ENCODE measurements at regions not wholly inside any gene's neighbourhood (a gene's known extent, or its start where the extent isn't known, plus 50 kb on each side); places are given as distances from the start of the nearest gene placed in this dataset.

- no peak for TF ChIP-seq PRDM10 (tag by site-specific recombination; IDR thresholded peaks at IDR 0.05)
Observed at GRCh38 chr15:31251165-31251564, 75.5 kb upstream of the KLF13 start (continued).

- Histone ChIP-seq H3K4me1 (ENCODE audit: control insufficient read depth, insufficient read depth, low read length) (peaks cover 7% of the 10 kb centered on the region; the same call in 1 of the 2 replicates), H3K4me3 (ENCODE audit: low read depth, low read length) (no peak overlapping the region), H3K27ac (ENCODE audit: extremely low read depth, low read depth, low read length) (no peak overlapping the region), H3K9me3 (ENCODE audit: control insufficient read depth, insufficient read depth, low read depth, low read length) (no peaks in the 10 kb centered on the region), H3K36me3 (ENCODE audit: control insufficient read depth in 2 of 2, insufficient read depth in 1 of 2, low read length in 2 of 2) (no peaks in the 10 kb centered on the region)
- POLR2A ChIA-PET, result no interaction called here
- TF ChIP-seq, protein P1, sequence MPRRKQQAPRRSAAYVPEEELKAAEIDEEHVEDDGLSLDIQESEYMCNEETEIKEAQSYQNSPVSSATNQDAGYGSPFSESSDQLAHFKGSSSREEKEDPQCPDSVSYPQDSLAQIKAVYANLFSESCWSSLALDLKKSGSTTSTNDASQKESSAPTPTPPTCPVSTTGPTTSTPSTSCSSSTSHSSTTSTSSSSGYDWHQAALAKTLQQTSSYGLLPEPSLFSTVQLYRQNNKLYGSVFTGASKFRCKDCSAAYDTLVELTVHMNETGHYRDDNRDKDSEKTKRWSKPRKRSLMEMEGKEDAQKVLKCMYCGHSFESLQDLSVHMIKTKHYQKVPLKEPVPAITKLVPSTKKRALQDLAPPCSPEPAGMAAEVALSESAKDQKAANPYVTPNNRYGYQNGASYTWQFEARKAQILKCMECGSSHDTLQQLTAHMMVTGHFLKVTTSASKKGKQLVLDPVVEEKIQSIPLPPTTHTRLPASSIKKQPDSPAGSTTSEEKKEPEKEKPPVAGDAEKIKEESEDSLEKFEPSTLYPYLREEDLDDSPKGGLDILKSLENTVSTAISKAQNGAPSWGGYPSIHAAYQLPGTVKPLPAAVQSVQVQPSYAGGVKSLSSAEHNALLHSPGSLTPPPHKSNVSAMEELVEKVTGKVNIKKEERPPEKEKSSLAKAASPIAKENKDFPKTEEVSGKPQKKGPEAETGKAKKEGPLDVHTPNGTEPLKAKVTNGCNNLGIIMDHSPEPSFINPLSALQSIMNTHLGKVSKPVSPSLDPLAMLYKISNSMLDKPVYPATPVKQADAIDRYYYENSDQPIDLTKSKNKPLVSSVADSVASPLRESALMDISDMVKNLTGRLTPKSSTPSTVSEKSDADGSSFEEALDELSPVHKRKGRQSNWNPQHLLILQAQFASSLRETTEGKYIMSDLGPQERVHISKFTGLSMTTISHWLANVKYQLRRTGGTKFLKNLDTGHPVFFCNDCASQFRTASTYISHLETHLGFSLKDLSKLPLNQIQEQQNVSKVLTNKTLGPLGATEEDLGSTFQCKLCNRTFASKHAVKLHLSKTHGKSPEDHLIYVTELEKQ (tag by site-specific recombination; IDR thresholded peaks at IDR 0.05; ENCODE audit: borderline replicate concordance), result no peak
- peak; percentile 74 for TF ChIP-seq SP7 (tag by site-specific recombination; IDR thresholded peaks at IDR 0.05)
- CTCF ChIA-PET, result interaction anchor here (0.6 to 1.5 kb wide), 2 partner anchors 19 to 237 kb away, joined by 3 to 7 read pairs; no protein-coding TSS in a partner anchor
Observed at GRCh38 chr15:31252171-31252785, 74.4 kb upstream of the KLF13 start.

DNA sequence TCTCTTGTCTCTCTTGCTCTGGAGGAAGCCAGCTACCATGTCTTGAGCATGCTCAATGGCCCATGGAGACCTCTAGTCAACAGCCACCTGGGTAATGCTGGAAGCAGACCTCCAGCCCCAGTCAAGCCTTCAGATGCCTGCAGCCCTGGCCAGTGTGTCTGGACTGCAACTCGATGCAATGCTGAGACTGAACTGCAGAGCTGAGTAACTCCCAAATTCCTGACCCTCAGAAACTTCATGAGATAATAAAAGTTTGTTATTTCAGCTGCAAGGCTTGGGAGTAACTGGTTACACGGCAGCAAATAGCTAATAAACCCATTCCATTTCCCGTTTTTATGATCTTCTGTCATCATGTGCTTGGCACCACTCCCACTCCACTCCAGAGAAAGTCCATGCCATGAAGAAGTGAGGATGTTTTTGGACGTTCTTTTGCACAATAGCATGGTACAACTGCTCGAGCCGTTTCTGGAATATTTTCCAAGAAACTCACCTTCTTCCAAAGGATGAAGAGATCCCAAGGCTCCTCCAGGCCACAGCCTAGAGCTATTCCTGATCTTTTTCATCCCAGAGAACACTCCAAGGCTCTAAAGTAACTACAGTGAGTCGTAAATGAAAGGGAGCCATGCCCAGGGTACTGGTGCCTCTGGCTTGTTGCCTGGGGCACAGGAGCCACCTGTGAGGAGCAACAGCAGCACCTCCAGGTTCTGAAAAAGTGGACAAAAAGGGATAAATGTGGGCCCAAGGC is 72.0 kb upstream of the KLF13 start:
- no peaks in the 10 kb centered on the region for H3K9me3 ChIP-seq (ENCODE audit: control insufficient read depth, insufficient read depth, low read depth, low read length)
- ChIA-PET CTCF (no interaction called here), POLR2A (no interaction called here)
- no peaks in the 10 kb centered on the region for H3K36me3 ChIP-seq (ENCODE audit: control insufficient read depth in 2 of 2, insufficient read depth in 1 of 2, low read length in 2 of 2)
- H3K4me3 ChIP-seq (ENCODE audit: low read depth, low read length), result no peak overlapping the region
- no peak overlapping the region for H3K27ac ChIP-seq (ENCODE audit: extremely low read depth, low read depth, low read length)
- peaks cover 7% of the 10 kb centered on the region; the same call in 1 of the 2 replicates for H3K4me1 ChIP-seq (ENCODE audit: control insufficient read depth, insufficient read depth, low read length)
- TF ChIP-seq ZNF701 (tag by site-specific recombination; IDR thresholded peaks at IDR 0.05) (no peak), ZFHX2 (tag by site-specific recombination; conservative IDR thresholded peaks at IDR 0.05) (no peak), PRDM10 (tag by site-specific recombination; IDR thresholded peaks at IDR 0.05) (peak; percentile 26; the same call in 1 of the 2 replicates), GLIS2 (tag by site-specific recombination; IDR thresholded peaks at IDR 0.05) (no peak), ZNF488 (tag by site-specific recombination; IDR thresholded peaks at IDR 0.05) (0 out of 2 replicates have a peak, but pooled peaks have one; percentile 32), ZFP37 (tag by site-specific recombination; IDR thresholded peaks at IDR 0.05) (no peak), ZBTB17 (tag by site-specific recombination; IDR thresholded peaks at IDR 0.05) (peak; percentile 61), ZNF24 (tag by site-specific recombination; IDR thresholded peaks at IDR 0.05) (peak; percentile 59; the same call in 1 of the 2 replicates), ZSCAN23 (tag by site-specific recombination; IDR thresholded peaks at IDR 0.05) (no peak), ZNF629 (tag by site-specific recombination; IDR thresholded peaks at IDR 0.05) (peak; percentile 47)
- TF ChIP-seq, protein P2, sequence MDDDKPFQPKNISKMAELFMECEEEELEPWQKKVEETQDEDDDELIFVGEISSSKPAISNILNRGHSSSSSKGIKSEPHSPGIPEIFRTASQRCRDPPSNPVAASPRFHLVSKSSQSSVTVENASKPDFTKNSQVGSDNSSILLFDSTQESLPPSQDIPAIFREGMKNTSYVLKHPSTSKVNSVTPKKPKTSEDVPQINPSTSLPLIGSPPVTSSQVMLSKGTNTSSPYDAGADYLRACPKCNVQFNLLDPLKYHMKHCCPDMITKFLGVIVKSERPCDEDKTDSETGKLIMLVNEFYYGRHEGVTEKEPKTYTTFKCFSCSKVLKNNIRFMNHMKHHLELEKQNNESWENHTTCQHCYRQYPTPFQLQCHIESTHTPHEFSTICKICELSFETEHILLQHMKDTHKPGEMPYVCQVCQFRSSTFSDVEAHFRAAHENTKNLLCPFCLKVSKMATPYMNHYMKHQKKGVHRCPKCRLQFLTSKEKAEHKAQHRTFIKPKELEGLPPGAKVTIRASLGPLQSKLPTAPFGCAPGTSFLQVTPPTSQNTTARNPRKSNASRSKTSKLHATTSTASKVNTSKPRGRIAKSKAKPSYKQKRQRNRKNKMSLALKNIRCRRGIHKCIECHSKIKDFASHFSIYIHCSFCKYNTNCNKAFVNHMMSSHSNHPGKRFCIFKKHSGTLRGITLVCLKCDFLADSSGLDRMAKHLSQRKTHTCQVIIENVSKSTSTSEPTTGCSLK (tag by site-specific recombination; IDR thresholded peaks at IDR 0.05), result no peak
- TF ChIP-seq, protein P3, sequence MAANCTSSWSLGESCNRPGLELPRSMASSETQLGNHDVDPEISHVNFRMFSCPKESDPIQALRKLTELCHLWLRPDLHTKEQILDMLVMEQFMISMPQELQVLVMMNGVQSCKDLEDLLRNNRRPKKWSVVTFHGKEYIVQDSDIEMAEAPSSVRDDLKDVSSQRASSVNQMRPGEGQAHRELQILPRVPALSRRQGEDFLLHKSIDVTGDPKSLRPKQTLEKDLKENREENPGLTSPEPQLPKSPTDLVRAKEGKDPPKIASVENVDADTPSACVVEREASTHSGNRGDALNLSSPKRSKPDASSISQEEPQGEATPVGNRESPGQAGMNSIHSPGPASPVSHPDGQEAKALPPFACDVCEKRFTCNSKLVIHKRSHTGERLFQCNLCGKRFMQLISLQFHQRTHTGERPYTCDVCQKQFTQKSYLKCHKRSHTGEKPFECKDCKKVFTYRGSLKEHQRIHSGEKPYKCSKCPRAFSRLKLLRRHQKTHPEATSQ (tag by site-specific recombination; IDR thresholded peaks at IDR 0.05), result no peak
